Sigmoid colon (tissue), 6 donors: ENCODE measurements at regions not wholly inside any gene's neighbourhood (a gene's known extent, or its start where the extent isn't known, plus 50 kb on each side); places are given as distances from the start of the nearest gene placed in this dataset.

Experiments
- DNase-seq: peaks from one replicate; pipeline ENCODE4 v3.0.0-alpha.2; 2019
- H3K27ac ChIP-seq, 4 donors: fragments of 200-600 bp; sonication (generic); one replicate each; pipeline ENCODE4 v1.5.1; 2016 to 2019; ENCODE audit warnings: mild to moderate bottlenecking in 1 of 4
- H3K27me3 ChIP-seq, 3 donors: fragments of 200-600 bp; sonication (generic); one replicate each; pipeline ENCODE4 v1.5.1; 2019; ENCODE audit warnings: mild to moderate bottlenecking in 1 of 3
- H3K36me3 ChIP-seq, 4 donors: fragments of 200-600 bp; sonication (generic); one replicate each; pipeline ENCODE4 v1.5.1; 2016 to 2019
- H3K4me1 ChIP-seq, 4 donors: fragments of 200-600 bp; sonication (generic); one replicate each; pipeline ENCODE4 v1.5.1; 2017 to 2019
- H3K4me3 ChIP-seq, 4 donors: fragments of 200-600 bp; sonication (generic); one replicate each; pipeline ENCODE4 v1.5.1; 2017 to 2019; ENCODE audit warnings: mild to moderate bottlenecking in 2 of 4, moderate library complexity in 1 of 4
- H3K9me3 ChIP-seq, 4 donors: fragments of 200-600 bp in 3 of 4; sonication (generic) in 3 of 4; one replicate each; pipeline versions ENCODE4 v1.5.1 to v1.6.1; 2013 to 2019
- EP300 ChIP-seq, 4 donors: sonication (generic); formaldehyde crosslinking; IDR thresholded peaks; one replicate each; pipeline ENCODE4 v1.6.1; 2017; ENCODE audit warnings: antibody characterized with exemption in 4 of 4
- POLR2A ChIP-seq, 2 donors: fragments of 450-650 bp; IDR thresholded peaks; one replicate each; pipeline ENCODE4 v1.6.1; 2016; ENCODE audit warnings: antibody characterized with exemption in 2 of 2, mild to moderate bottlenecking in 2 of 2, moderate library complexity in 2 of 2
- POLR2AphosphoS5 ChIP-seq, 4 donors: sonication (generic); formaldehyde crosslinking; IDR thresholded peaks; one replicate each; pipeline ENCODE4 v1.6.1; 2017; ENCODE audit warnings: antibody characterized with exemption in 4 of 4
- WGBS, 2 donors: extraction: QIAGEN DNeasy Blood & Tissue Kit; methylation state at CpG; one replicate each; pipeline ENCODE4 v1.1.7; 2013; 5-methylcytosine and 5-hydroxymethylcytosine counted together
- intact Hi-C: fragments of 100-400 bp; cut with DNase I; formaldehyde crosslinking; loops from one replicate; pipeline ENCODE4 v1.15.1; 2023
- TF ChIP-seq, protein P1 (sequence below), 4 experiments: fragments of 450-650 bp in 3 of 4; fragments of 200-600 bp in 1 of 4; IDR thresholded peaks; one replicate each; pipeline ENCODE4 v1.5.1; 2016 to 2019; ENCODE audit warnings: antibody characterized with exemption in 4 of 4, mild to moderate bottlenecking in 3 of 4, moderate library complexity in 2 of 4
- donor health status: healthy with polysubstance abuse.
- donor health status: healthy.

DNA sequence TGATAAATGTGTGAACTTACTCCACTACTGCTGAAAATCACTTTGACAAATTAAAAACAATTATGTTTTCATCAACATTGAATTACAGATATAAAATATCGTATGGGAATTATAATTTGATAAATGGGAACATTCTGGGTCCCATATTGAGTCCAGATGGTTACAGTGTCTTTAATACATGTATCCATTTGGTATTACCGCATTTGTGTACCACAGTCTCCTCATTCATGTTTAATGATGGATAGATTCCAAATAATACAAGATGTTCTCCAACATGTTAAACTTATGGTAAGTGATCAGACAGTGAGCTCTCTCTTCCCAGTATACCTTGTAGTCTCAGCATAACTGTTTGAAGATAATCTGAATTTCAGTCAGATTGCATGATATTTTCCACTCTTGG is 1706.8 kb upstream of the PCDH7 start:
- DNase-seq, result no peak
- H3K9me3 ChIP-seq, result peaks cover 0 to 3% (median 1%) of the 10 kb centered on the region in 4 donors
- no peaks in the 10 kb centered on the region for H3K27me3 ChIP-seq
- H3K27ac ChIP-seq, result no peak overlapping the region
- H3K4me1 ChIP-seq, result no peaks in the 10 kb centered on the region
- TF ChIP-seq POLR2A (IDR thresholded peaks at IDR 0.05) (no peak), EP300 (IDR thresholded peaks at IDR 0.05) (no peak), POLR2AphosphoS5 (IDR thresholded peaks at IDR 0.05) (no peak)
- TF ChIP-seq, protein P1, sequence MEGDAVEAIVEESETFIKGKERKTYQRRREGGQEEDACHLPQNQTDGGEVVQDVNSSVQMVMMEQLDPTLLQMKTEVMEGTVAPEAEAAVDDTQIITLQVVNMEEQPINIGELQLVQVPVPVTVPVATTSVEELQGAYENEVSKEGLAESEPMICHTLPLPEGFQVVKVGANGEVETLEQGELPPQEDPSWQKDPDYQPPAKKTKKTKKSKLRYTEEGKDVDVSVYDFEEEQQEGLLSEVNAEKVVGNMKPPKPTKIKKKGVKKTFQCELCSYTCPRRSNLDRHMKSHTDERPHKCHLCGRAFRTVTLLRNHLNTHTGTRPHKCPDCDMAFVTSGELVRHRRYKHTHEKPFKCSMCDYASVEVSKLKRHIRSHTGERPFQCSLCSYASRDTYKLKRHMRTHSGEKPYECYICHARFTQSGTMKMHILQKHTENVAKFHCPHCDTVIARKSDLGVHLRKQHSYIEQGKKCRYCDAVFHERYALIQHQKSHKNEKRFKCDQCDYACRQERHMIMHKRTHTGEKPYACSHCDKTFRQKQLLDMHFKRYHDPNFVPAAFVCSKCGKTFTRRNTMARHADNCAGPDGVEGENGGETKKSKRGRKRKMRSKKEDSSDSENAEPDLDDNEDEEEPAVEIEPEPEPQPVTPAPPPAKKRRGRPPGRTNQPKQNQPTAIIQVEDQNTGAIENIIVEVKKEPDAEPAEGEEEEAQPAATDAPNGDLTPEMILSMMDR (IDR thresholded peaks at IDR 0.05), result no peak
- no peaks in the 10 kb centered on the region for H3K36me3 ChIP-seq
- intact Hi-C loops, result no loop called here
- WGBS, 2 donors, result 63 to 72% methylated on average over 2 of the region's 2 CpGs
- no peak overlapping the region for H3K4me3 ChIP-seq

DNA sequence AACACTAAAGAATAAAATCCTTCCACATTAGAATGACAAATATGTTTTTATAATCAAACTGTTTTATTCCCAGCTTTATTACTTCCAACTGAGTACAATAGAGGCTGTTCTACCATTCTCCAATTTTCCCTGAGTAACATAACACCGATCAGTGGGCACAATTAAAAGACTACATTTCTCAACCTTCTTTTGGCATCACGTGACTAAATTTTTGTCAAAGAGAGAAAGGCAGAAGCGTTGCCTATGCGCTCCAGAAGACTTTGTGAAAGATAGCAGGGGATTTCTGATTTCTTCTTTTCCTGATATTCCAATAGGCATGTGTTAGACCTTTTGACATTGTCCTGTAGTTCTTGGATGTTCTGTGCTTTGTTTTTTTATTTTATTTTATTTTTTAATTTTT is 1705.6 kb upstream of the PCDH7 start:
- H3K36me3 ChIP-seq, result no peaks in the 10 kb centered on the region
- H3K4me1 ChIP-seq, result no peaks in the 10 kb centered on the region
- DNase-seq, result no peak
- no peak overlapping the region for H3K27ac ChIP-seq
- H3K27me3 ChIP-seq, result no peaks in the 10 kb centered on the region
- H3K9me3 ChIP-seq, result peaks cover 0 to 3% (median 1%) of the 10 kb centered on the region in 4 donors
- intact Hi-C loops, result no loop called here
- TF ChIP-seq POLR2A (IDR thresholded peaks at IDR 0.05) (no peak), POLR2AphosphoS5 (IDR thresholded peaks at IDR 0.05) (no peak), EP300 (IDR thresholded peaks at IDR 0.05) (no peak)
- TF ChIP-seq, protein P1 (IDR thresholded peaks at IDR 0.05), result no peak
- WGBS, 2 donors, result 87 to 92% methylated on average over 4 of the region's 4 CpGs
- H3K4me3 ChIP-seq, result no peak overlapping the region

DNA sequence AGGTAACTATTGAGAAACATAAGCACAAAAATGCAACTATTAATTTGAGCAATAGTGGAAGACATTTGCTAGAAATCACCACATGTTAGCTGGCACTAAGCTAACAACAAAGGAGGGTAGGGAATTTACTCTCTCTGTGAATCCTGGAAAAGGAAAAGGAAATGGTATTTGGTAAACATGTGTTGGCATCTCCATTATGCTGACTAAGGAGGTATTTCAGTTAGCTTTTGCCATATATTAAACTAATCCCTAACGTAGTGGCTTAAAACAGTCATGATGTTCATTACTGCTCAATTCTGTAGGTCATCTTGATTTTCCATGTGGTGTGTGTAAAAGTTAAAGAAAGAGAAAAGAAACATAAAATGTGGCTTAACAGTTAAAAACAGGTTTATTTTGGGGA is 1686.5 kb upstream of the PCDH7 start:
- H3K4me1 ChIP-seq, result no peaks in the 10 kb centered on the region
- H3K27ac ChIP-seq, result no peak overlapping the region
- TF ChIP-seq, protein P1 (IDR thresholded peaks at IDR 0.05), result no peak
- TF ChIP-seq POLR2A (IDR thresholded peaks at IDR 0.05) (no peak), POLR2AphosphoS5 (IDR thresholded peaks at IDR 0.05) (no peak), EP300 (IDR thresholded peaks at IDR 0.05) (no peak)
- intact Hi-C loops, result no loop called here
- no peak for DNase-seq
- H3K27me3 ChIP-seq, result no peaks in the 10 kb centered on the region
- no peak overlapping the region for H3K4me3 ChIP-seq
- H3K36me3 ChIP-seq, result no peaks in the 10 kb centered on the region
- 73 to 89% methylated on average over 1 of the region's 1 CpG for WGBS, 2 donors
- H3K9me3 ChIP-seq, result peaks cover 0 to 2% (median 0%) of the 10 kb centered on the region in 4 donors

DNA sequence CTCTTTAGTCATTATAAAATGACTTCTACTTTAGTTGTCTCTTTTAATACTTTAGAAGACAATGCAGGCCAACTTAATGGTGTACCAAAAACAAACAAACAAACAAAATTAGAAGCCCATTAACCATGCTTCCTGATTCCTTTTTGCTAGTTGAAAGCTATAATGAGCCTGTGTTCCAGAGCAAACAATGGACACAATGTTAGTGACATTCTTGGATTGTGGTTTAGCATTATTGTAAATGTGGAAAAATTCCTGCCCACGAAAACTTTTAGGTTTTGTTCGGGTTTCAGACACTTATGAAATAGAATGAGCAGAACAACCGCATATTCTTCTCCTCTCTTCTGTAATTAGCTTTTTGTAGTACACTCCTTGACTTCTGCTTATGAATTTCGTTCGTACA is 1682.7 kb upstream of the PCDH7 start:
- Histone ChIP-seq H3K27ac (no peak overlapping the region), H3K4me1 (no peaks in the 10 kb centered on the region), H3K36me3 (no peaks in the 10 kb centered on the region), H3K27me3 (no peaks in the 10 kb centered on the region), H3K4me3 (no peak overlapping the region), H3K9me3 (peaks cover 0 to 2% (median 0%) of the 10 kb centered on the region in 4 donors)
- DNase-seq, result no peak
- intact Hi-C loops, result no loop called here
- WGBS, 2 donors, result 80 to 88% methylated on average over 5 of the region's 5 CpGs
- TF ChIP-seq POLR2AphosphoS5 (IDR thresholded peaks at IDR 0.05) (no peak), POLR2A (IDR thresholded peaks at IDR 0.05) (no peak), EP300 (IDR thresholded peaks at IDR 0.05) (no peak)
- TF ChIP-seq, protein P1 (IDR thresholded peaks at IDR 0.05), result no peak

DNA sequence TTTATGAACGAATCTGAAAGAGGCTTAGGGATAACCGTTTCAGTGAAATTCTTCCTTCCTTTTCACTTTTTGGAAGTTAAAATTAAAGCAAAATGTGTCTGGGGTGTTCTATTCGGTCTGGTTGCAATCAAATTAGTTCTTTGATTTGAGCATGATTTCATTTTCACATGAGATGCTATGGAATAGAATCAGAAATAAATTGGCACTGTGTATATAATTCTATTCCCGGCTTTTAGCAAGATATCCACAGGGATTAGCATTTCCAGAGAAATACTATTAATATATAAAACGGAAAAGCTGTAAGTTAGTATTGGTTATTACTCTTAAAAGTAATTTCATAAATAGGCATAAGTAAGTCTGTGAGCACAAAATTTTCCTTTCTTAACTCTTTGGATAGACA is 1676.8 kb upstream of the PCDH7 start:
- H3K27ac ChIP-seq, result no peak overlapping the region
- peaks cover 0 to 13% (median 0%) of the 10 kb centered on the region in 4 donors for H3K4me1 ChIP-seq
- H3K4me3 ChIP-seq, result no peak overlapping the region
- TF ChIP-seq POLR2A (IDR thresholded peaks at IDR 0.05) (no peak), POLR2AphosphoS5 (IDR thresholded peaks at IDR 0.05) (no peak), EP300 (IDR thresholded peaks at IDR 0.05) (no peak)
- TF ChIP-seq, protein P1 (IDR thresholded peaks at IDR 0.05), result no peak
- H3K9me3 ChIP-seq, result no peaks in the 10 kb centered on the region
- no peaks in the 10 kb centered on the region for H3K27me3 ChIP-seq
- intact Hi-C loops, result no loop called here
- 76 to 77% methylated on average over 5 of the region's 5 CpGs for WGBS, 2 donors
- no peaks in the 10 kb centered on the region for H3K36me3 ChIP-seq
- no peak for DNase-seq
